H9 (cell line): ENCODE measurements at regions not wholly inside any gene's neighbourhood (a gene's known extent, or its start where the extent isn't known, plus 50 kb on each side); places are given as distances from the start of the nearest gene placed in this dataset.

Experiments used
- DNase-seq: peaks from one replicate; pipeline ENCODE4 v3.0.0-alpha.2; 2017
- H2AFZ ChIP-seq: one replicate; pipeline ENCODE4 v1.6.1; 2013; ENCODE audit warnings: mild to moderate bottlenecking, low read length, control low read depth, moderate library complexity
- H2AK5ac ChIP-seq: 2 replicates; pipeline ENCODE4 v1.6.1; 2013; ENCODE audit warnings: low read length, control low read depth, mixed read lengths; ENCODE audit not compliant: insufficient read length
- H2BK120ac ChIP-seq: one replicate; pipeline ENCODE4 v1.6.1; 2013; ENCODE audit warnings: low read depth, mild to moderate bottlenecking, low read length, control low read depth, inconsistent platforms; ENCODE audit not compliant: poor library complexity, severe bottlenecking
- H2BK12ac ChIP-seq: 2 replicates; pipeline ENCODE4 v1.6.1; 2013; ENCODE audit warnings: low read length, control low read depth, mixed read lengths, low read depth; ENCODE audit not compliant: insufficient read length
- H2BK15ac ChIP-seq: 2 replicates; pipeline ENCODE4 v1.6.1; 2013; ENCODE audit warnings: low read depth, low read length, control low read depth
- H2BK20ac ChIP-seq: one replicate; pipeline ENCODE4 v1.6.1; 2013; ENCODE audit warnings: low read depth, mild to moderate bottlenecking, low read length, control low read depth, inconsistent platforms; ENCODE audit not compliant: poor library complexity, severe bottlenecking
- H2BK5ac ChIP-seq: 2 replicates; pipeline ENCODE4 v1.6.1; 2013; ENCODE audit warnings: low read length, control low read depth, mixed read lengths; ENCODE audit not compliant: insufficient read length
- H3K14ac ChIP-seq: 2 replicates; pipeline ENCODE4 v1.6.1; 2013; ENCODE audit warnings: low read length, control low read depth; ENCODE audit not compliant: insufficient read depth
- H3K18ac ChIP-seq: 2 replicates; pipeline ENCODE4 v1.6.1; 2013; ENCODE audit warnings: low read depth, mild to moderate bottlenecking, mixed read lengths, low read length, control low read depth; ENCODE audit not compliant: insufficient read length
- H3K23ac ChIP-seq: 2 replicates; pipeline ENCODE4 v1.6.1; 2013; ENCODE audit warnings: low read length, control low read depth, mixed read lengths, low read depth; ENCODE audit not compliant: insufficient read length
- H3K23me2 ChIP-seq: 2 replicates; pipeline ENCODE4 v1.6.1; 2013; ENCODE audit warnings: low read depth, mild to moderate bottlenecking, mixed read lengths, low read length, control low read depth; ENCODE audit not compliant: insufficient read length, poor library complexity, severe bottlenecking
- H3K27ac ChIP-seq: 2 replicates; pipeline ENCODE4 v1.5.1; 2013; ENCODE audit warnings: low read length, control low read depth, mixed read lengths, low read depth; ENCODE audit not compliant: insufficient read length
- H3K27me3 ChIP-seq: 2 replicates; pipeline ENCODE4 v1.6.1; 2013; ENCODE audit warnings: low read length, control low read depth, inconsistent platforms; ENCODE audit not compliant: insufficient read depth
- H3K4ac ChIP-seq: 2 replicates; pipeline ENCODE4 v1.6.1; 2013; ENCODE audit warnings: low read depth, mild to moderate bottlenecking, control low read depth, inconsistent platforms, low read length, moderate library complexity
- H3K4me1 ChIP-seq: 2 replicates; pipeline ENCODE4 v1.6.1; 2013; ENCODE audit warnings: low read length, control low read depth, inconsistent platforms; ENCODE audit not compliant: insufficient read depth
- H3K4me2 ChIP-seq: 2 replicates; pipeline ENCODE4 v1.6.1; 2013; ENCODE audit warnings: low read length, control low read depth, mixed read lengths; ENCODE audit not compliant: insufficient read length, insufficient read depth
- H3K56ac ChIP-seq: 2 replicates; pipeline ENCODE4 v1.6.1; 2013; ENCODE audit warnings: low read depth, mild to moderate bottlenecking, mixed read lengths, low read length, control low read depth; ENCODE audit not compliant: insufficient read length
- H3K79me1 ChIP-seq: 2 replicates; pipeline ENCODE4 v1.6.1; 2013; ENCODE audit warnings: low read depth, mild to moderate bottlenecking, moderate library complexity, low read length, control low read depth, inconsistent platforms; ENCODE audit not compliant: insufficient read depth, poor library complexity, severe bottlenecking
- H3K79me2 ChIP-seq: 2 replicates; pipeline ENCODE4 v1.6.1; 2013; ENCODE audit warnings: low read length, control low read depth, inconsistent platforms; ENCODE audit not compliant: insufficient read depth
- H3K9ac ChIP-seq: 2 replicates; pipeline ENCODE4 v1.6.1; 2013; ENCODE audit warnings: low read length, control low read depth, mixed read lengths; ENCODE audit not compliant: insufficient read length; ENCODE audit errors: extremely low read depth
- H3K9me3 ChIP-seq: one replicate; pipeline ENCODE4 v1.6.1; 2013; ENCODE audit warnings: low read depth, low read length, inconsistent platforms; ENCODE audit not compliant: control insufficient read depth
- H3T11ph ChIP-seq: one replicate; pipeline ENCODE4 v1.6.1; 2013; ENCODE audit warnings: mild to moderate bottlenecking, low read length, control low read depth, inconsistent platforms
- H4K20me1 ChIP-seq: one replicate; pipeline ENCODE4 v1.6.1; 2013; ENCODE audit not compliant: control insufficient read depth, insufficient read length, insufficient read depth
- H4K5ac ChIP-seq: 2 replicates; pipeline ENCODE4 v1.6.1; 2013; ENCODE audit warnings: low read depth, mild to moderate bottlenecking, mixed read lengths, low read length, control low read depth; ENCODE audit not compliant: insufficient read length
- H4K8ac ChIP-seq: replicated peaks from 2 replicates; pipeline ENCODE4 v1.6.1; 2013; ENCODE audit warnings: low read length, control low read depth, mixed read lengths, low read depth; ENCODE audit not compliant: insufficient read length
- H4K91ac ChIP-seq: 2 replicates; pipeline ENCODE4 v1.6.1; 2013; ENCODE audit warnings: low read depth, mild to moderate bottlenecking, moderate library complexity, mixed read lengths, low read length, control low read depth; ENCODE audit not compliant: insufficient read length
- H3K27ac Mint-ChIP-seq, 3 experiments: 2 replicates in 2 of 3; 3 replicates in 1 of 3; pipeline ENCODE4 v1.8.0; 2020 to 2021; ENCODE audit warnings: mixed read lengths in 3 of 3, mild to moderate bottlenecking in 1 of 3, moderate library complexity in 1 of 3
- H3K27me3 Mint-ChIP-seq: 2 replicates; pipeline ENCODE4 v1.8.0; 2021; ENCODE audit warnings: low read depth, mild to moderate bottlenecking, moderate library complexity, mixed read lengths
- H3K36me3 Mint-ChIP-seq, 3 experiments: 2 replicates in 2 of 3; 3 replicates in 1 of 3; pipeline ENCODE4 v1.8.0; 2020 to 2021; ENCODE audit warnings: low read depth in 3 of 3, mixed read lengths in 3 of 3; ENCODE audit not compliant: insufficient read depth in 1 of 3
- H3K4me1 Mint-ChIP-seq, 2 experiments: 2 replicates each; pipeline ENCODE4 v1.8.0; 2020; ENCODE audit warnings: mixed read lengths in 2 of 2
- H3K4me3 Mint-ChIP-seq, 2 experiments: 2 replicates in 1 of 2; 3 replicates in 1 of 2; pipeline ENCODE4 v1.8.0; 2020 to 2021; ENCODE audit warnings: mild to moderate bottlenecking in 2 of 2, mixed read lengths in 2 of 2, moderate library complexity in 1 of 2
- H3K9me3 Mint-ChIP-seq, 2 experiments: 2 replicates in 1 of 2; 3 replicates in 1 of 2; pipeline ENCODE4 v1.8.0; 2020; ENCODE audit warnings: mild to moderate bottlenecking in 2 of 2, mixed read lengths in 2 of 2, moderate library complexity in 1 of 2
- WGBS: extraction: QIAGEN DNeasy Blood & Tissue Kit; methylation state at CpG from one replicate; pipeline ENCODE4 v1.1.7; 2013; ENCODE audit warnings: missing lambda C conversion rate, low lambda C conversion rate, mixed read lengths; ENCODE audit not compliant: insufficient read length; ENCODE audit errors: extremely low coverage; 5-methylcytosine and 5-hydroxymethylcytosine counted together
- TF ChIP-seq, protein P1 (sequence below): fragments of 200-600 bp; sonication (generic); conservative IDR thresholded peaks from 3 replicates; pipeline ENCODE4 v1.8.0; 2021; ENCODE audit warnings: antibody characterized with exemption, mild to moderate bottlenecking

DNA sequence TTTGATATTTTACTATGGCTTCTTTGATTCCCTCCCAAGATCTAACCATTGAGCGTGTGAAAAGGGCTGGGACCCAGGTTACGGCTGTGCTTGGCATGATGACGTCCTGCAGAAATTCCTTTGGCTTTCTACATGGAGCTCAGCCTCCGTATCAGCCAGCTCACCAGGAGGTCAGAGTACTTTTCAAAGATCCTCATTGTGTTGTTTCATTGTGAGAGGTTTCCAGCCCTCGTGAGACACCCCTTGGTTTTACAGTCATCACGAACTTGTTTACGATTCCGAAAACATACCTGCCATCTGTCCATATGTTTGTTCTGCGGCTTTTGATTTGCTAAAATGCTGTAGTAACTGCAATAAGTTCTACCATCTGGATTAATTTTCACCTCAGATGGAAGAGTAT is 453.1 kb downstream of the TMEM121 start:
- TF ChIP-seq, protein P1, sequence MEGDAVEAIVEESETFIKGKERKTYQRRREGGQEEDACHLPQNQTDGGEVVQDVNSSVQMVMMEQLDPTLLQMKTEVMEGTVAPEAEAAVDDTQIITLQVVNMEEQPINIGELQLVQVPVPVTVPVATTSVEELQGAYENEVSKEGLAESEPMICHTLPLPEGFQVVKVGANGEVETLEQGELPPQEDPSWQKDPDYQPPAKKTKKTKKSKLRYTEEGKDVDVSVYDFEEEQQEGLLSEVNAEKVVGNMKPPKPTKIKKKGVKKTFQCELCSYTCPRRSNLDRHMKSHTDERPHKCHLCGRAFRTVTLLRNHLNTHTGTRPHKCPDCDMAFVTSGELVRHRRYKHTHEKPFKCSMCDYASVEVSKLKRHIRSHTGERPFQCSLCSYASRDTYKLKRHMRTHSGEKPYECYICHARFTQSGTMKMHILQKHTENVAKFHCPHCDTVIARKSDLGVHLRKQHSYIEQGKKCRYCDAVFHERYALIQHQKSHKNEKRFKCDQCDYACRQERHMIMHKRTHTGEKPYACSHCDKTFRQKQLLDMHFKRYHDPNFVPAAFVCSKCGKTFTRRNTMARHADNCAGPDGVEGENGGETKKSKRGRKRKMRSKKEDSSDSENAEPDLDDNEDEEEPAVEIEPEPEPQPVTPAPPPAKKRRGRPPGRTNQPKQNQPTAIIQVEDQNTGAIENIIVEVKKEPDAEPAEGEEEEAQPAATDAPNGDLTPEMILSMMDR, result no peak
- H4K20me1 ChIP-seq, result no peaks in the 10 kb centered on the region
- no peak overlapping the region for H3K56ac ChIP-seq
- H4K91ac ChIP-seq, result no peak overlapping the region
- Mint-ChIP-seq H3K27ac (no peak overlapping the region), H3K4me3 (no peak overlapping the region), H3K27me3 (peaks cover under 1% of the 10 kb centered on the region; the same call in 1 of the 2 replicates), H3K36me3 (peaks cover 8 to 30% (median 19%) of the 10 kb centered on the region in 3 experiments; a peak in 6 of 7 replicates), H3K4me1 (no peaks in the 10 kb centered on the region), H3K9me3 (peaks cover 95 to 98% of the 10 kb centered on the region in 2 experiments)
- no peak overlapping the region for H3K4ac ChIP-seq
- no peak overlapping the region for H3K4me2 ChIP-seq
- no peak overlapping the region for H2BK120ac ChIP-seq
- H2AK5ac ChIP-seq, result no peak overlapping the region
- H3K27me3 ChIP-seq, result no peaks in the 10 kb centered on the region
- H2AFZ ChIP-seq, result no peak overlapping the region
- H3K4me1 ChIP-seq, result no peaks in the 10 kb centered on the region
- H4K5ac ChIP-seq, result no peak overlapping the region
- no peak overlapping the region for H3K9ac ChIP-seq
- H3K9me3 ChIP-seq, result peaks cover 99% of the 10 kb centered on the region
- no peak overlapping the region for H4K8ac ChIP-seq
- no CpG with 5 or more reads among the region's 9 CpGs for whole genome bisulfite sequencing
- no peak overlapping the region for H3T11ph ChIP-seq
- H2BK5ac ChIP-seq, result no peak overlapping the region
- no peak overlapping the region for H2BK20ac ChIP-seq
- H3K18ac ChIP-seq, result no peak overlapping the region
- H3K23me2 ChIP-seq, result no peaks in the 10 kb centered on the region
- no peak for DNase-seq
- H2BK12ac ChIP-seq, result no peak overlapping the region
- H3K79me1 ChIP-seq, result no peaks in the 10 kb centered on the region
- no peak overlapping the region for H3K27ac ChIP-seq
- H3K14ac ChIP-seq, result no peak overlapping the region
- H3K79me2 ChIP-seq, result no peaks in the 10 kb centered on the region
- no peak overlapping the region for H3K23ac ChIP-seq
- no peak overlapping the region for H2BK15ac ChIP-seq
